Astrocyte of the cerebellum (primary cell): ENCODE measurements at regions not wholly inside any gene's neighbourhood (a gene's known extent, or its start where the extent isn't known, plus 50 kb on each side); places are given as distances from the start of the nearest gene placed in this dataset.

Experiments used
- DNase-seq: peaks from one replicate; pipeline ENCODE4 v3.0.0-alpha.2; 2011; ENCODE audit warnings: low read depth
- H3K4me3 ChIP-seq: 2 replicates; pipeline ENCODE4 v1.5.1; 2011; ENCODE audit warnings: mild to moderate bottlenecking, low read depth, low read length, moderate library complexity
- in situ Hi-C: cut with HindIII; loops from 2 replicates; pipeline ENCODE4 v1.10.0; 2017; ENCODE audit warnings: low sequenced_read_pairs
- TF ChIP-seq, protein P1 (sequence below): IDR thresholded peaks from 2 replicates; pipeline ENCODE4 v1.5.1; 2012; ENCODE audit warnings: low read length, low read depth, moderate library complexity, mild to moderate bottlenecking; ENCODE audit errors: missing control alignments

DNA sequence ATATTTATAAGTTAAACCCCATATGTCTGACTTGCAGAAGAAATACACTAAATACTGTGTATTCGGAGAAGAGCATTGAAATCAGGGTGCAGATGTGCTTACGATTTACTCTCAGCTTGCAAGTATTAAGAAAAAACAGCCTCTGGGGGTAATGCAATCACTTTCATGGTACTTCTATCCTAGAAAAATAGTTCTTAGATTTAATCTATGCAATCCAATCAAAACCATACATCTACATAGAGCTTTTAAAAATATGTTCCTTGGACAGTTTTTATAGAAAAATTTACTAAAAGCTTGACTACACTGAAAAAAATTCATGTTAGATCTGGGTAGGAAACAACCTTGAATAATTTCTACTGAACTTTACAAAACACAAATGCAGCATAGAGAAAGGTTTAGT lies 890.3 kb upstream of the ADGRL2 start:
- DNase-seq: no peak
- H3K4me3 ChIP-seq: no peak overlapping the region
- in situ Hi-C loops: no loop called here
- TF ChIP-seq, protein P1, sequence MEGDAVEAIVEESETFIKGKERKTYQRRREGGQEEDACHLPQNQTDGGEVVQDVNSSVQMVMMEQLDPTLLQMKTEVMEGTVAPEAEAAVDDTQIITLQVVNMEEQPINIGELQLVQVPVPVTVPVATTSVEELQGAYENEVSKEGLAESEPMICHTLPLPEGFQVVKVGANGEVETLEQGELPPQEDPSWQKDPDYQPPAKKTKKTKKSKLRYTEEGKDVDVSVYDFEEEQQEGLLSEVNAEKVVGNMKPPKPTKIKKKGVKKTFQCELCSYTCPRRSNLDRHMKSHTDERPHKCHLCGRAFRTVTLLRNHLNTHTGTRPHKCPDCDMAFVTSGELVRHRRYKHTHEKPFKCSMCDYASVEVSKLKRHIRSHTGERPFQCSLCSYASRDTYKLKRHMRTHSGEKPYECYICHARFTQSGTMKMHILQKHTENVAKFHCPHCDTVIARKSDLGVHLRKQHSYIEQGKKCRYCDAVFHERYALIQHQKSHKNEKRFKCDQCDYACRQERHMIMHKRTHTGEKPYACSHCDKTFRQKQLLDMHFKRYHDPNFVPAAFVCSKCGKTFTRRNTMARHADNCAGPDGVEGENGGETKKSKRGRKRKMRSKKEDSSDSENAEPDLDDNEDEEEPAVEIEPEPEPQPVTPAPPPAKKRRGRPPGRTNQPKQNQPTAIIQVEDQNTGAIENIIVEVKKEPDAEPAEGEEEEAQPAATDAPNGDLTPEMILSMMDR: no peak

DNA sequence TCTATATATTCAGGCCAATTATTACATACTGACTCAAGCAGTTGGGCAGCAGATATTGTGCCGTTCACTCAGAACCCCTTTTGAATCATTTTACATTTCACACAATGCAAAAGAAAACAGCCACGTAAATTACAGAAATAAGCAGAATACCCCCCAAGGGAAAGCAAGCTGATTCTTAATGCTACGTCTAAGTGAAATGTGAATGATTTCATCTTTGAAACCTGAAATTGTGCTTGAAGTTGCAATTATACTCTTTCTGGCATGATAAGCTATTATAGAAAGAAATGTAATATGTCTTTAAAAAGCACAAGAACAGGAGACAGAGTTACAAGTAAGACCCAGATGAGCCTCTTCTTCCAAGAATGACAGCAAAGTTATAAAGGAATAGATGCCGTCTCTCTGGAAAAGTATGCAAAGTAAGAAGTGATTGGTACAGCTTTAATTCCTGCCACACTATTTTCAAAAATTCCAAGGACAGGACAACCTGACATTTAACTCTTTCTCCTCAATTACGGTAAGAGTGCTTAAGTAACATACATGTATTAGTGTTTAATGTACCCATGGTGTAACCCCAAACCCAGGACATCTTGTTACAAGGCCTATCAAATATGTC lies 891.5 kb upstream of the ADGRL2 start:
- no peak for DNase-seq
- in situ Hi-C loops: no loop called here
- no peak overlapping the region for H3K4me3 ChIP-seq
- TF ChIP-seq, protein P1: no peak

DNA sequence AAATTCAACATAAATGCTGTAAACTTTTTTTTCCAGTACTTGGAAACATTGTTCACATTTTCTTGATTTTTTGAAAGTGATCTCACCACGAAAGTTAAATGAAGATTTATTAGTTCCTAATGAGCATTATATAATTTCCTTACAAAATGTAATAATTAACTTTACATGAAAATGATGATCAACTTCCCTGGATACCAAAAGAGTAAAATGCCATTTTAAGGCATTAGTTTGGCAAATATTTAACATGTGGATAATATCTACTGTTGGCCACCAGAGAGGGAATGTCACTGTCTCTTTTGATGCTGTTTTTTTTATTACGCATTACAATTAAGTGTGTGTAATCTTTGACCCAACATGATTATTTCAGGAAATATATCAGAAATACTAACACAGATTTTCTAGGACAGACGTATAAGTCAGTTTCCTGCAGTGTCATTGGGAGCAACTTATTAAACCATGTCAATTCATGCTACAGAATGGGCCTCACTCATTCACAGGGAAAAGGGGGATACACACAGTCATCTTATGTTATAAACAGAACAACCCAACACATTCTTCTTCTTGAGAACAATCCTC lies 903.9 kb upstream of the ADGRL2 start:
- TF ChIP-seq, protein P1: no peak
- H3K4me3 ChIP-seq: no peak overlapping the region
- in situ Hi-C loops: no loop called here
- DNase-seq: no peak

DNA sequence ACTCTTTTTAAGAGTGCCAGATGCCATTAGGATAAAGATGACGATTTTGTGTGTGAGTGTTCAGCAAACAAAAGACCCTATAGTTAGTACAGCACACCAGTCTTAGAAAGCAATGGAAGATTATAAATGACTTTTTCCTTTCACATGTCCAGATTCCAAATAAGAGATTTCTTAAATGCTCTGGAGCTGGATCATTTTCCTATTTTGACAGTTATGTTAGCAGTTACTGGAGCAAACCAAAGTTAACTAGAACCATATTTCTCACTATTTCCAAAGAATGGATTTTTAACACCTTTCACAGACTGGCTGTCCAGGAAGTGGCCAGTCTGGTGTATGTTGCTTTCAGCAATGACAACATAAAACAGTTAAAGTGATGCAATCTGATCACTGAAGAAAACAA lies 905.8 kb upstream of the ADGRL2 start:
- DNase-seq: no peak
- no peak overlapping the region for H3K4me3 ChIP-seq
- in situ Hi-C loops: no loop called here
- TF ChIP-seq, protein P1: no peak

- H3K4me3 ChIP-seq: no peak overlapping the region
- in situ Hi-C loops: no loop called here
- TF ChIP-seq, protein P1: no peak
- no peak for DNase-seq
Measured at GRCh38 chr1:80893115-80893514, 907.6 kb upstream of the ADGRL2 start.

- in situ Hi-C loops: no loop called here
- DNase-seq: no peak
- TF ChIP-seq, protein P1: no peak
- H3K4me3 ChIP-seq: no peak overlapping the region
Measured at GRCh38 chr1:80892539-80892938, 908.2 kb upstream of the ADGRL2 start.
